AG20443 (cell line): ENCODE measurements at regions not wholly inside any gene's neighbourhood (a gene's known extent, or its start where the extent isn't known, plus 50 kb on each side); places are given as distances from the start of the nearest gene placed in this dataset.

Source experiments
- DNase-seq: peaks from one replicate; pipeline ENCODE4 v3.0.0; 2012; ENCODE audit warnings: low spot score, mixed read lengths

- DNase-seq = no peak
Measured at GRCh38 chr13:76516586-76516985, 369.6 kb downstream of the KCTD12 start.

DNA sequence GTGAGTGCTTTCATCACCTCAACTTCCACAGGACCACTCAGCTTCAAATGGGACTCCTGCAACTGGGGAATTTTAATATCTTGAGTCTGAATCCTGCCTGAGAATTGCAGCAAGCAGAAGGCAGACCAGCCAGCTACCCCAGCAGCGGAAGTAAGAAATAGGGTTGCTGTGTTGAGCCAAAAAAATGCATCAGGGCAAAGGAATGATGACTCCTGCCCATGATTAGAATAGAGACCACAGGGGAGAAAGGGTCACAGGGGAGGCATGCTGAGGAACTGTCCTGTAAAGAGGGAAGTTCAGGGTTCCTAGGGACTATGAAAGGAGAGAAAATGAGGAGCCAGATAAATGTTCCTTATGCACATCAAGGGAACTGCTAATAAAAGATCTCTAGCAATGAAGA, 370.2 kb downstream of the KCTD12 start:
- peak; percentile 57 for DNase-seq

DNA sequence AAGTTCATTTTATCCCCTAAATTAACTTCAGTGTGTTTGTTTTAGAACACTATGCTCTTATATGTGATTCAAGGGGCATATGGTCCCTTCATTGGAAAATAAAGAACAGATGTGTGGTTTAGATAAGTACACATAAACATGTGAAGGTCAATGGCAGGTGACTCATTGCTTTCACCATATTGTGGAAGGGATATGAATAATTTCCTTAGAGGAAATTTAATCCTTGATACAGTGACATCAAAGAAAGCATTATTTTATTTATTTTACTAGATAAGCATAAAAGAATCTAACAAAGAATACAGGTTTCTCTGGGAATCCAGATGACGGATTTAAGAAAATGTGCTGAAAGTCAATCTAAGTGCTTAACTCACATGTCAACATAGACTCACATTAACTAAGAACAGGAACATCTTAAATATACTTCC, 373.5 kb downstream of the KCTD12 start:
- peak; percentile 19 for DNase-seq

DNA sequence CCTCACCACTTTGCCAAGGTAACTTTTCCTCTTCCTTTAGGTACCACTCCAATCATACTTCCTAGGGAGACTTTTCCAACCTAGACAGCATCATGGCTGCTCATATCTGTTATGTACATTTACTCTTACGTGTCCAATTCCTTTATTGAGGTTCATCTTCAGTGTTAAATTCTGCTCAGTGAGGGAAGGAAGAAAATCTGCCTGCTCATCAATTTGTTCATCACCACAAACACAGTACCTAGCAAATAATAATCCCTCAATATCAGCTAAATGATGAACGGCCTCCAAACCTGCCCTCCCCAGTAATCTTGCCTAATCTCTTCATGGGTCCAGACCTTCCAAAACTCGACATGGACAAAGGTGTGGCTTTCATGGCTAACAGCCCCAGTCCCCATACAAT, 380.8 kb downstream of the KCTD12 start:
- DNase-seq = no peak

GRCh38 chr13:76503766-76504165, 382.4 kb downstream of the KCTD12 start:
- DNase-seq = no peak

DNA sequence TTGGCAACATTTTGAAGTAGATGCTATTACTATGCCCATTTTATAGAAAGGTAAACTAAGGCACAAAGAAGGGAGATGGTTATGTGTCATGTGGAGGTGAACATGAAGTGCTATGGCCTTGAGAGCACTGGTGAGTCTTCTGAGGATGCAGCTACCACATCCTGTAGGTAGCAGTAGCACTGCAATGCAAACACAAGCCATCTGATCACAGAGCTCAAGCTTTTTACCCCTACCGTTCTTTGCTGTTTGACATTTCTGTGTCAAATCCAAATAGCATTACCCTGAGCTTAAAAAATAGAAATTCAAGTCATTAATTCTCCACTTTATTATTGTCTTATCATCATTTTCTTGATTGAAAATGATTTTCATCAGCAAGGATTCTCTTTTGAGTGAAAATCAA, 382.9 kb downstream of the KCTD12 start:
- no peak for DNase-seq

GRCh38 chr13:76500894-76501293, 385.3 kb downstream of the KCTD12 start:
- no peak for DNase-seq

GRCh38 chr13:76499891-76500290, 386.3 kb downstream of the KCTD12 start:
- DNase-seq = no peak

GRCh38 chr13:76489274-76489673, 396.9 kb downstream of the KCTD12 start:
- no peak for DNase-seq

- no peak for DNase-seq
Measured at GRCh38 chr13:76481738-76482137, 404.5 kb downstream of the KCTD12 start.

- DNase-seq = no peak
Measured at GRCh38 chr13:76474966-76475365, 411.2 kb downstream of the KCTD12 start.

GRCh38 chr13:76474356-76474755, 411.8 kb downstream of the KCTD12 start:
- DNase-seq = no peak

- peak; percentile 72 for DNase-seq
Measured at GRCh38 chr13:76473552-76474134, 412.6 kb downstream of the KCTD12 start.

DNA sequence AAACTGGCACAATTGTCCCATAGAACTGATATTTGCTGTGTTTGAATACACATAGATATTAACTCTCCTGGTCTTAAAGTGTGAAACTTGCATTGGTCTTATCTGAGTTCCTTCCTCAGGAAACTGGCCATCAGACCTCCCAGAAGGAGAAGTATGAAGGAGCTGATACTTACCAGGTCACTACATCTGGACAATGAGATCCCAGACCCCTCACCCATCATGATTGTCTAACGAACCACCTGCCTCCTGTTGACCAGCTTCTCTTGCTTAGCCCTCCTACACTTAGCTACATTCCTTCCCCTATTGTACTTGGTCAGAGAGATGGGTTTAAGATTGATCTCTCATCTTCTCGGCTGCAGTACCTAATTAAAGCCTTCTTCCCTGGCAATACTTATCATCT, 413.3 kb downstream of the KCTD12 start:
- no peak for DNase-seq

DNA sequence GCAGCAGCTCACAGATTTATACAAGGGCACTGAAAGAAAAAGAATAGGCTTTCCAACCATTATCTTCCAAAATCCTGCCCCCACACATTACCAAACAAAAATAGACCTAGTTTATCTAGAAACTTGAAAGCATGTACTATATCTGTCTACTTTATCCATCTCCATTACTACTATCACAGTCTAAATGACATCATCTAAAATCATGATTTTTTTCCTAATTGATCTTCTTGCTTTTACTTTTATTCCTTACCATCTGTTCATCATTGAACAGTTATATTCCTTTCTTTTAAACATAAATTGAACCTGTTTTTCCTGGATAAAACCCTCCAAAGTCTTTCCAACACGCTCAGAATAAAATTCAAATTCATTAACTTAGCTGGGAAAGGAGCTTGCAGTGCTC, 414.7 kb downstream of the KCTD12 start:
- no peak for DNase-seq

DNA sequence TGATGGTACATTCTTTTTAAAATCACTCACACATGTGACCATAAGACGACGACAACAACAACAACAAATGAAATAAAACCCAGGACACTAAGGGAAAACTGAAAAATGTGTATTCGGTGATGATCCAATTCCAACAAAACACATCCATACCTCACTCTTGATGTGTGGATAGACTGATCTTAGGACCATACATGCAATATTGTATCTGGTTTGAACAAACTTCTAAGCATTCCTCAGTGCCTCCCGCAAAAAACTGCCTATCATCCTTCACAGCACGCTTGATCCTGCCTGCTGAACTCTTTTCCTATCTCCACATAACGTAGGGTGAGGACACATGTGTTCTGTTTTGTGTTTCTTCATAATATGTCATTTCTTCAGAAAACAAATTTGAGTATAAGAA, 415.2 kb downstream of the KCTD12 start:
- no peak for DNase-seq

DNA sequence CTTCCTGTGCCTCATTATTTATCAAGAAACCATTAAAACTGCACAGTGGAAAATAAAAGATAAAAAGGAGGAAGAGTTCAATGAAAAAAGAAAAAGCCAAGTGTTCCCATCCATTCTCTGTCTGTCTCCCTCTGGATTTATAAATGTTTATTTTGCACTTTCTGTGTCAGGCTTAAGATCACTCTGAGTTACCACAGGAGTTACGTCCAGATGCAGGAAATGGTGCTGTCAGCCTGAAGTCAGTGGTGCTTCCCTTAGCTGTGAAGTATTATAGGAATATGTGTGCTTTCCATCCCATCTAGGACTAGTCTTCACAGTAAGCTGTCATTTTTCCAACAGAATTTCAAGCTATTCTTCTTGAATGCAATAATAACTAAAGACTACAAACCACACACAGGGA, 420.2 kb downstream of the KCTD12 start:
- no peak for DNase-seq

DNA sequence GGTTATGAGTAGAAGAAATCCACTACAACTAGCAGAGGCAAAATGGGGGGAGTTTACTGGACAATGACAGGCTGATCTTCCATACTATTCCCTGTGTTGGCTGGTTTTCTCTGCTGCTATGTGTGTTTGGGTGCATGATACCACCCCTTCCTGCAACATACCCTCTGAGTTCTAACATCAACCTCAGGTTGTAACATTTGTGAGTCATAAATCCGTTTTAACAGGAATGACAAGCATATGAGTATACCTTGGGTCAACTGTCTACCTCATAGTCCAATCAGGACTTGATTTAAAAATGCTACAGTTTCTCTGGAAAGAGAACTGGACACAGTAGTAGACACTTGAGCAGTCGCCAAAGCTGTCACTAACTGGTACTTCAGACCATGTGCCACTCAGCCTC, 422.9 kb downstream of the KCTD12 start:
- no peak for DNase-seq

GRCh38 chr13:76461999-76462398, 424.2 kb downstream of the KCTD12 start:
- no peak for DNase-seq

- DNase-seq = no peak
Measured at GRCh38 chr13:76461484-76461883, 424.7 kb downstream of the KCTD12 start.

GRCh38 chr13:76459863-76460262, 426.3 kb downstream of the KCTD12 start:
- DNase-seq = no peak

DNA sequence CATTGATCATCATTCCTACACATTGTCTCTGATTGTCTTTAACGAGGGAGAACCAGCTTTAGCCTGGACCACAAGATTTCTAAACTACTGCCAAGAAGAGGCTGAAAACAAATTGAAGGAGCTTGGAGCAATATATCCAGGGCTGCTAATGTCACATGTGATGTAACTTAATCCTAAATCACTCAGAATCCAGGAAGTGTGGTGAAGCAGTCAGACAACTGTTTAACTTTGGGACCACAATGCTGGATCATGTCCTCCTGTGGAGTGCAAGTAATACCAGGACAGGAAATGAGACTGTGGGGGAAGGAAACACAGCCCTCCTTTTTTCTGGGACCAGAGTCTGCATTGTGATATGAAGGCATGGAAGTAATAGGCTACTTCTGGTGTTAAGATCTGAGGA, 430.2 kb downstream of the KCTD12 start:
- no peak for DNase-seq

- no peak for DNase-seq
Measured at GRCh38 chr13:76454991-76455390, 431.2 kb downstream of the KCTD12 start.

- no peak for DNase-seq
Measured at GRCh38 chr13:76449716-76450115, 436.5 kb downstream of the KCTD12 start.

GRCh38 chr13:76446191-76446590, 440.0 kb downstream of the KCTD12 start:
- DNase-seq = no peak
